HL-60 (cell line): ENCODE measurements at regions not wholly inside any gene's neighbourhood (a gene's known extent, or its start where the extent isn't known, plus 50 kb on each side); places are given as distances from the start of the nearest gene placed in this dataset.

Experiments used
- REST ChIP-seq: IDR thresholded peaks from 2 replicates; pipeline ENCODE4 v1.6.1; 2012; ENCODE audit warnings: low read depth; ENCODE audit not compliant: insufficient replicate concordance
- TF ChIP-seq, protein P1 (sequence below): IDR thresholded peaks from one replicate; pipeline ENCODE4 v1.5.1; 2011; ENCODE audit warnings: low read length, control low read depth, inconsistent platforms; ENCODE audit not compliant: insufficient read depth

- TF ChIP-seq, protein P1, sequence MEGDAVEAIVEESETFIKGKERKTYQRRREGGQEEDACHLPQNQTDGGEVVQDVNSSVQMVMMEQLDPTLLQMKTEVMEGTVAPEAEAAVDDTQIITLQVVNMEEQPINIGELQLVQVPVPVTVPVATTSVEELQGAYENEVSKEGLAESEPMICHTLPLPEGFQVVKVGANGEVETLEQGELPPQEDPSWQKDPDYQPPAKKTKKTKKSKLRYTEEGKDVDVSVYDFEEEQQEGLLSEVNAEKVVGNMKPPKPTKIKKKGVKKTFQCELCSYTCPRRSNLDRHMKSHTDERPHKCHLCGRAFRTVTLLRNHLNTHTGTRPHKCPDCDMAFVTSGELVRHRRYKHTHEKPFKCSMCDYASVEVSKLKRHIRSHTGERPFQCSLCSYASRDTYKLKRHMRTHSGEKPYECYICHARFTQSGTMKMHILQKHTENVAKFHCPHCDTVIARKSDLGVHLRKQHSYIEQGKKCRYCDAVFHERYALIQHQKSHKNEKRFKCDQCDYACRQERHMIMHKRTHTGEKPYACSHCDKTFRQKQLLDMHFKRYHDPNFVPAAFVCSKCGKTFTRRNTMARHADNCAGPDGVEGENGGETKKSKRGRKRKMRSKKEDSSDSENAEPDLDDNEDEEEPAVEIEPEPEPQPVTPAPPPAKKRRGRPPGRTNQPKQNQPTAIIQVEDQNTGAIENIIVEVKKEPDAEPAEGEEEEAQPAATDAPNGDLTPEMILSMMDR = no peak
- no peak for TF ChIP-seq REST
Observed at GRCh38 chr2:217313386-217313785, 453.5 kb upstream of the TNP1 start.
